GM12878 (cell line): ENCODE measurements at regions not wholly inside any gene's neighbourhood (a gene's known extent, or its start where the extent isn't known, plus 50 kb on each side); places are given as distances from the start of the nearest gene placed in this dataset.

Experiments
- ATAC-seq: fragments of 200-7000 bp; cut with Tn5 transposase; 3 replicates; pipeline ENCODE4 v1.9.1; 2020; ENCODE audit warnings: mild to moderate bottlenecking, moderate library complexity
- BruUV-seq: library from RNA; stranded (reverse); fragments of 400-500 nt; replicated peaks from 2 replicates; lab custom pipeline; 2021; lab: Mats Ljungman, UMichigan
- CTCF ChIA-PET: fragments of 300-600 bp; sonication (Branson Sonifier 250); formaldehyde crosslinking; extraction: SDS; loops from one replicate; lab custom pipeline; 2021; ENCODE audit warnings: inconsistent platforms; lab: Yijun Ruan, JAX
- POLR2A ChIA-PET: fragments of 350-600 bp; formaldehyde crosslinking; extraction: SDS; loops from one replicate; lab custom pipeline; 2021; ENCODE audit warnings: inconsistent platforms; lab: Charles Lee
- RAD21 ChIA-PET: fragments of 300-600 bp; sonication (Branson Sonifier 250); formaldehyde crosslinking; loops from one replicate; lab custom pipeline; 2023; ENCODE audit warnings: antibody characterized with exemption; ENCODE audit not compliant: unreplicated experiment; lab: Charles Lee
- SMC1A ChIA-PET: fragments of 300-600 bp; sonication (Branson Sonifier 250); formaldehyde crosslinking; loops from one replicate; lab custom pipeline; 2023; ENCODE audit not compliant: unreplicated experiment, uncharacterized antibody; lab: Charles Lee
- DNase-seq: peaks from one replicate; pipeline ENCODE4 v3.0.0-alpha.2; 2011; ENCODE audit warnings: low read depth, low spot score
- FAIRE-seq: peaks from 3 replicates; lab custom pipeline; 2011; peaks lifted over from hg19 to GRCh38; lab: Jason Lieb, UNC
- H2AFZ ChIP-seq: 2 replicates; pipeline ENCODE4 v1.6.0; 2011; ENCODE audit warnings: low read depth, low read length, control low read depth; ENCODE audit not compliant: control insufficient read depth
- H3K27ac ChIP-seq: 2 replicates; pipeline ENCODE4 v1.5.1; 2011; ENCODE audit warnings: control low read depth; ENCODE audit not compliant: control insufficient read depth, insufficient read depth
- H3K27me3 ChIP-seq, 2 experiments: replicated peaks in 1 of 2; 2 replicates each; pipeline versions ENCODE4 v1.6.0 to v1.6.1; 2011; ENCODE audit warnings: low read length in 1 of 2; ENCODE audit not compliant: control insufficient read depth in 2 of 2, insufficient read depth in 2 of 2
- H3K36me3 ChIP-seq, 2 experiments: 2 replicates each; pipeline ENCODE4 v1.5.1; 2011; ENCODE audit warnings: low read length in 1 of 2; ENCODE audit not compliant: control insufficient read depth in 2 of 2, insufficient read depth in 2 of 2
- H3K4me1 ChIP-seq: 2 replicates; pipeline ENCODE4 v1.6.1; 2011; ENCODE audit warnings: mild to moderate bottlenecking, low read length, moderate library complexity, mixed read lengths; ENCODE audit not compliant: control insufficient read depth, insufficient read depth
- H3K4me2 ChIP-seq: 2 replicates; pipeline ENCODE4 v1.6.0; 2011; ENCODE audit warnings: control low read depth; ENCODE audit not compliant: control insufficient read depth, insufficient read depth
- H3K4me3 ChIP-seq: fragments of 200-600 bp; sonication (generic); 2 replicates; pipeline ENCODE4 v1.5.1; 2016
- H3K79me2 ChIP-seq: 2 replicates; pipeline ENCODE4 v1.6.0; 2011; ENCODE audit warnings: low read length; ENCODE audit not compliant: control insufficient read depth, insufficient read depth
- H3K9ac ChIP-seq: 2 replicates; pipeline ENCODE4 v1.8.0; 2011; ENCODE audit warnings: low read length, control low read depth, mixed read lengths; ENCODE audit not compliant: control insufficient read depth, insufficient read depth
- H3K9me3 ChIP-seq: replicated peaks from 3 replicates; pipeline ENCODE4 v1.5.1; 2011; ENCODE audit warnings: mild to moderate bottlenecking, low read length; ENCODE audit not compliant: control insufficient read depth, insufficient read depth
- H4K20me1 ChIP-seq: 2 replicates; pipeline ENCODE4 v1.6.0; 2011; ENCODE audit not compliant: control insufficient read depth, insufficient read depth
- BACH1 ChIP-seq: fragments of 450-650 bp; IDR thresholded peaks from 2 replicates; pipeline ENCODE4 v1.6.1; 2017; ENCODE audit warnings: mild to moderate bottlenecking, borderline replicate concordance
- BRCA1 ChIP-seq: IDR thresholded peaks from 2 replicates; pipeline ENCODE4 v1.6.1; 2011; ENCODE audit warnings: low read depth, low read length, improper control_type of control experiment
- CREM ChIP-seq: IDR thresholded peaks from 2 replicates; pipeline ENCODE4 v1.6.1; 2014; ENCODE audit warnings: antibody characterized with exemption, low read depth
- ESRRA ChIP-seq: IDR thresholded peaks from 2 replicates; pipeline ENCODE4 v1.6.1; 2012; ENCODE audit warnings: mild to moderate bottlenecking, low read length, improper control_type of control experiment
- FOXM1 ChIP-seq: IDR thresholded peaks from 2 replicates; pipeline ENCODE4 v1.6.1; 2012; ENCODE audit warnings: low read depth, mild to moderate bottlenecking, inconsistent platforms, low read length, moderate library complexity
- GATAD2B ChIP-seq: fragments of 450-650 bp; conservative IDR thresholded peaks from 2 replicates; pipeline ENCODE4 v1.6.1; 2017; ENCODE audit warnings: low read depth, mild to moderate bottlenecking, moderate library complexity
- NRF1 ChIP-seq: conservative IDR thresholded peaks from 2 replicates; pipeline ENCODE4 v1.6.1; 2011; ENCODE audit warnings: mild to moderate bottlenecking, low read depth, low read length, improper control_type of control experiment
- ZBED1 ChIP-seq: IDR thresholded peaks from 2 replicates; pipeline ENCODE4 v1.6.1; 2016; ENCODE audit warnings: borderline replicate concordance
- WGBS: methylation state at CpG from one replicate; pipeline ENCODE4 v1.1.6; 2016; ENCODE audit warnings: low lambda C conversion rate; ENCODE audit not compliant: insufficient replicate concordance, insufficient coverage; ENCODE audit errors: missing lambda C conversion rate; 5-methylcytosine and 5-hydroxymethylcytosine counted together
- in situ Hi-C: fragments of 300-500 bp; cut with MboI; formaldehyde crosslinking; loops from 9 replicates; pipeline ENCODE4 v1.14.3; 2018; ENCODE audit warnings: mixed read lengths
- intact Hi-C: fragments of 100-400 bp; cut with micrococcal nuclease; formaldehyde crosslinking; loops from one replicate; pipeline ENCODE4 v1.14.2; 2022; ENCODE audit not compliant: unreplicated experiment
- TF ChIP-seq, protein P1 (sequence below): IDR thresholded peaks from 2 replicates; pipeline ENCODE4 v1.6.1; 2011; ENCODE audit warnings: borderline replicate concordance, low read depth, mild to moderate bottlenecking, moderate library complexity, low read length; ENCODE audit not compliant: insufficient read depth, poor library complexity, severe bottlenecking

GRCh38 chr13:73819711-73820110, 314.5 kb downstream of the KLF12 start:
- no peaks in the 10 kb centered on the region for H4K20me1 ChIP-seq
- FAIRE-seq (no peak), ATAC-seq (no peak), DNase-seq (no peak)
- no peaks in the 10 kb centered on the region for H3K9me3 ChIP-seq
- no TSS peak for BruUV-seq
- TF ChIP-seq GATAD2B = no peak
- TF ChIP-seq FOXM1 = no peak
- no peak for TF ChIP-seq BACH1
- TF ChIP-seq ESRRA = no peak
- no peaks in the 10 kb centered on the region for H3K36me3 ChIP-seq
- no peak overlapping the region for H3K4me3 ChIP-seq
- no peaks in the 10 kb centered on the region for H3K4me1 ChIP-seq
- no peaks in the 10 kb centered on the region for H3K27me3 ChIP-seq
- in situ Hi-C loops = no loop called here
- SMC1A ChIA-PET = interaction anchor here (0.9 kb wide), 1 partner anchor 17 kb away, joined by 3 read pairs; no protein-coding TSS in a partner anchor
- no peak overlapping the region for H3K9ac ChIP-seq
- POLR2A ChIA-PET = no interaction called here
- no peak overlapping the region for H3K4me2 ChIP-seq
- H3K79me2 ChIP-seq = no peaks in the 10 kb centered on the region
- H3K27ac ChIP-seq = no peak overlapping the region
- intact Hi-C loops = no loop called here
- RAD21 ChIA-PET = interaction anchor here (0.8 kb wide), 1 partner anchor 16 kb away, joined by 3 read pairs; no protein-coding TSS in a partner anchor
- CTCF ChIA-PET = interaction anchor here (1.0 kb wide), 1 partner anchor 8 kb away, joined by 3 read pairs; no protein-coding TSS in a partner anchor
- no peak overlapping the region for H2AFZ ChIP-seq

- no peaks in the 10 kb centered on the region for H3K9me3 ChIP-seq
- H2AFZ ChIP-seq = no peak overlapping the region
- no peak overlapping the region for H3K4me2 ChIP-seq
- intact Hi-C loops = no loop called here
- DNase-seq (no peak), ATAC-seq (no peak), FAIRE-seq (no peak)
- H3K27ac ChIP-seq = no peak overlapping the region
- in situ Hi-C loops = no loop called here
- 96% methylated on average over 2 of the region's 2 CpGs for WGBS
- H3K36me3 ChIP-seq = no peaks in the 10 kb centered on the region
- POLR2A ChIA-PET = interaction anchor here (0.7 kb wide), 1 partner anchor 638 kb away, joined by 3 read pairs; no protein-coding TSS in a partner anchor
- H3K9ac ChIP-seq = no peak overlapping the region
- CTCF ChIA-PET = interaction anchor here (0.7 kb wide), 1 partner anchor 16 kb away, joined by 3 read pairs; no protein-coding TSS in a partner anchor
- H3K27me3 ChIP-seq = no peaks in the 10 kb centered on the region
- RAD21 ChIA-PET = no interaction called here
- BruUV-seq = no TSS peak
- TF ChIP-seq BRCA1 (no peak), NRF1 (no peak), CREM (no peak), ZBED1 (no peak)
- TF ChIP-seq, protein P1, sequence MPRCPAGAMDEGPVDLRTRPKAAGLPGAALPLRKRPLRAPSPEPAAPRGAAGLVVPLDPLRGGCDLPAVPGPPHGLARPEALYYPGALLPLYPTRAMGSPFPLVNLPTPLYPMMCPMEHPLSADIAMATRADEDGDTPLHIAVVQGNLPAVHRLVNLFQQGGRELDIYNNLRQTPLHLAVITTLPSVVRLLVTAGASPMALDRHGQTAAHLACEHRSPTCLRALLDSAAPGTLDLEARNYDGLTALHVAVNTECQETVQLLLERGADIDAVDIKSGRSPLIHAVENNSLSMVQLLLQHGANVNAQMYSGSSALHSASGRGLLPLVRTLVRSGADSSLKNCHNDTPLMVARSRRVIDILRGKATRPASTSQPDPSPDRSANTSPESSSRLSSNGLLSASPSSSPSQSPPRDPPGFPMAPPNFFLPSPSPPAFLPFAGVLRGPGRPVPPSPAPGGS = peak; percentile 58
- SMC1A ChIA-PET = interaction anchor here (1.1 kb wide), 1 partner anchor 22 kb away, joined by 3 read pairs; no protein-coding TSS in a partner anchor
- H3K4me3 ChIP-seq = no peak overlapping the region
- H3K4me1 ChIP-seq = no peaks in the 10 kb centered on the region
- no peaks in the 10 kb centered on the region for H4K20me1 ChIP-seq
- H3K79me2 ChIP-seq = no peaks in the 10 kb centered on the region
Observed at GRCh38 chr13:73816702-73817101, 317.5 kb downstream of the KLF12 start.
